ENCODE measurements at regions not wholly inside any gene's neighbourhood (a gene's known extent, or its start where the extent isn't known, plus 50 kb on each side); places are given as distances from the start of the nearest gene placed in this dataset.
"Not testable (repeated sequence)": the region's sequence is repeated elsewhere in the genome, so short reads cannot be mapped to it uniquely, and the experiment has no call there.

GRCh38 chr17:13212860-13213259 is 195.0 kb upstream of the ELAC2 start:
- no peak for DNase-seq (ENCODE audit: low spot score)

GRCh38 chr17:13209081-13209480 is 191.3 kb upstream of the ELAC2 start:
- DNase-seq (ENCODE audit: low spot score), result no peak

- DNase-seq (ENCODE audit: low spot score), result no peak
Observed at GRCh38 chr17:13204607-13205237, 186.9 kb upstream of the ELAC2 start.

- DNase-seq (ENCODE audit: low spot score), result no peak
Observed at GRCh38 chr17:13202835-13203234, 185.0 kb upstream of the ELAC2 start.

GRCh38 chr17:13200671-13201070 is 182.8 kb upstream of the ELAC2 start:
- DNase-seq (ENCODE audit: low spot score), result no peak

GRCh38 chr17:13199425-13199824 is 181.6 kb upstream of the ELAC2 start:
- no peak for DNase-seq (ENCODE audit: low spot score)

- no peak for DNase-seq (ENCODE audit: low spot score)
Observed at GRCh38 chr17:13197586-13197985, 179.8 kb upstream of the ELAC2 start.

GRCh38 chr17:13194887-13195286 is 177.1 kb upstream of the ELAC2 start:
- DNase-seq (ENCODE audit: low spot score), result no peak

GRCh38 chr17:13182854-13183253 is 165.0 kb upstream of the ELAC2 start:
- DNase-seq (ENCODE audit: low spot score), result no peak

- no peak for DNase-seq (ENCODE audit: low spot score)
Observed at GRCh38 chr17:13182450-13182849, 164.6 kb upstream of the ELAC2 start.

GRCh38 chr17:13181683-13182082 is 163.9 kb upstream of the ELAC2 start:
- no peak for DNase-seq (ENCODE audit: low spot score)

- DNase-seq (ENCODE audit: low spot score), result no peak
Observed at GRCh38 chr17:13176436-13176835, 158.6 kb upstream of the ELAC2 start.

GRCh38 chr17:13171790-13172189 is 154.0 kb upstream of the ELAC2 start:
- no peak for DNase-seq (ENCODE audit: low spot score)

- DNase-seq (ENCODE audit: low spot score), result no peak
Observed at GRCh38 chr17:13162361-13162760, 144.5 kb upstream of the ELAC2 start.

GRCh38 chr17:13160790-13161189 is 143.0 kb upstream of the ELAC2 start:
- DNase-seq (ENCODE audit: low spot score), result no peak

GRCh38 chr17:13160296-13160695 is 142.5 kb upstream of the ELAC2 start:
- DNase-seq (ENCODE audit: low spot score), result no peak

- DNase-seq (ENCODE audit: low spot score), result no peak
Observed at GRCh38 chr17:13158494-13159240, 140.8 kb upstream of the ELAC2 start.

GRCh38 chr17:13157656-13158055 is 139.8 kb upstream of the ELAC2 start:
- no peak for DNase-seq (ENCODE audit: low spot score)

GRCh38 chr17:13154930-13155329 is 137.1 kb upstream of the ELAC2 start:
- DNase-seq (ENCODE audit: low spot score), result no peak

- DNase-seq (ENCODE audit: low spot score), result no peak
Observed at GRCh38 chr17:13154398-13154797, 136.6 kb upstream of the ELAC2 start.

GRCh38 chr17:13153036-13153435 is 135.2 kb upstream of the ELAC2 start:
- no peak for DNase-seq (ENCODE audit: low spot score)

GRCh38 chr17:13152501-13152900 is 134.7 kb upstream of the ELAC2 start:
- DNase-seq (ENCODE audit: low spot score), result no peak

- DNase-seq (ENCODE audit: low spot score), result not testable (repeated sequence)
Observed at GRCh38 chr17:13150738-13151137, 132.9 kb upstream of the ELAC2 start.

- no peak for DNase-seq (ENCODE audit: low spot score)
Observed at GRCh38 chr17:13143001-13143400, 125.2 kb upstream of the ELAC2 start.

Data from hepatic stellate cell (primary cell).